CD4-positive, alpha-beta T cell treated with Interleukin-1 beta for 1 hour (primary cell): ENCODE measurements at regions not wholly inside any gene's neighbourhood (a gene's known extent, or its start where the extent isn't known, plus 50 kb on each side); places are given as distances from the start of the nearest gene placed in this dataset.

Experiments used
- DNase-seq, 2 donors: peaks; one replicate each; pipeline ENCODE4 v3.0.0-alpha.2; 2020 to 2022

- no peak for DNase-seq
These were observed 291.3 kb upstream of the MTNR1B start for GRCh38 chr11:92678008-92678611.

- DNase-seq = no peak
These were observed 287.9 kb upstream of the MTNR1B start for GRCh38 chr11:92681586-92681985.

GRCh38 chr11:92682136-92682535, 287.3 kb upstream of the MTNR1B start:
- DNase-seq = no peak

GRCh38 chr11:92682952-92683351, 286.5 kb upstream of the MTNR1B start:
- no peak for DNase-seq

- DNase-seq = no peak
These were observed 284.4 kb upstream of the MTNR1B start for GRCh38 chr11:92685049-92685448.

GRCh38 chr11:92687724-92688123, 281.7 kb upstream of the MTNR1B start:
- no peak for DNase-seq

GRCh38 chr11:92688416-92688815, 281.0 kb upstream of the MTNR1B start:
- DNase-seq = no peak

GRCh38 chr11:92692826-92693546, 276.5 kb upstream of the MTNR1B start:
- DNase-seq = no peak

- no peak for DNase-seq
These were observed 273.4 kb upstream of the MTNR1B start for GRCh38 chr11:92696076-92696475.

- no peak for DNase-seq
These were observed 271.8 kb upstream of the MTNR1B start for GRCh38 chr11:92697461-92698312.

- no peak for DNase-seq
These were observed 270.7 kb upstream of the MTNR1B start for GRCh38 chr11:92698742-92699141.

GRCh38 chr11:92702037-92702804, 267.2 kb upstream of the MTNR1B start:
- no peak for DNase-seq

- no peak for DNase-seq
These were observed 266.5 kb upstream of the MTNR1B start for GRCh38 chr11:92702805-92703448.

- DNase-seq = no peak
These were observed 266.0 kb upstream of the MTNR1B start for GRCh38 chr11:92703449-92703830.

GRCh38 chr11:92707173-92707619, 262.3 kb upstream of the MTNR1B start:
- DNase-seq = no peak

GRCh38 chr11:92707665-92708064, 261.8 kb upstream of the MTNR1B start:
- DNase-seq = no peak

GRCh38 chr11:92709329-92709728, 260.1 kb upstream of the MTNR1B start:
- no peak for DNase-seq

- no peak for DNase-seq
These were observed 257.5 kb upstream of the MTNR1B start for GRCh38 chr11:92711926-92712325.

GRCh38 chr11:92714111-92714510, 255.3 kb upstream of the MTNR1B start:
- DNase-seq = no peak

GRCh38 chr11:92717240-92717639, 252.2 kb upstream of the MTNR1B start:
- no peak for DNase-seq

- DNase-seq = no peak
These were observed 249.1 kb upstream of the MTNR1B start for GRCh38 chr11:92720385-92720784.

- DNase-seq = no peak
These were observed 244.1 kb upstream of the MTNR1B start for GRCh38 chr11:92725352-92725751.
